Glutamatergic neuron (in vitro differentiated cells): ENCODE measurements at regions not wholly inside any gene's neighbourhood (a gene's known extent, or its start where the extent isn't known, plus 50 kb on each side); places are given as distances from the start of the nearest gene placed in this dataset.
"Not testable (repeated sequence)": the region's sequence is repeated elsewhere in the genome, so short reads cannot be mapped to it uniquely, and the experiment has no call there.

Source experiments
- DNase-seq: peaks from one replicate; pipeline ENCODE4 v3.0.0; 2022
- H3K27ac Mint-ChIP-seq: one replicate; pipeline ENCODE4 v1.8.0; 2020; ENCODE audit warnings: mild to moderate bottlenecking, mixed read lengths, inconsistent platforms; ENCODE audit not compliant: unreplicated experiment
- H3K27me3 Mint-ChIP-seq: one replicate; pipeline ENCODE4 v1.8.0; 2020; ENCODE audit warnings: mild to moderate bottlenecking, moderate library complexity, mixed read lengths, inconsistent platforms; ENCODE audit not compliant: unreplicated experiment
- H3K36me3 Mint-ChIP-seq: one replicate; pipeline ENCODE4 v1.8.0; 2020; ENCODE audit warnings: mild to moderate bottlenecking, mixed read lengths, inconsistent platforms; ENCODE audit not compliant: unreplicated experiment
- H3K4me1 Mint-ChIP-seq: one replicate; pipeline ENCODE4 v1.8.0; 2020; ENCODE audit warnings: mild to moderate bottlenecking, low read depth, mixed read lengths, inconsistent platforms; ENCODE audit not compliant: unreplicated experiment
- H3K4me3 Mint-ChIP-seq: one replicate; pipeline ENCODE4 v1.8.0; 2020; ENCODE audit warnings: mild to moderate bottlenecking, mixed read lengths, inconsistent platforms; ENCODE audit not compliant: unreplicated experiment
- H3K9me3 Mint-ChIP-seq: one replicate; pipeline ENCODE4 v1.8.0; 2020; ENCODE audit warnings: mild to moderate bottlenecking, moderate library complexity, mixed read lengths, inconsistent platforms; ENCODE audit not compliant: unreplicated experiment
- TF ChIP-seq, protein P1 (sequence below): fragments of 200-600 bp; sonication (generic); IDR thresholded peaks from one replicate; pipeline ENCODE4 v1.5.0; 2021; ENCODE audit not compliant: partially characterized antibody, unreplicated experiment

DNA sequence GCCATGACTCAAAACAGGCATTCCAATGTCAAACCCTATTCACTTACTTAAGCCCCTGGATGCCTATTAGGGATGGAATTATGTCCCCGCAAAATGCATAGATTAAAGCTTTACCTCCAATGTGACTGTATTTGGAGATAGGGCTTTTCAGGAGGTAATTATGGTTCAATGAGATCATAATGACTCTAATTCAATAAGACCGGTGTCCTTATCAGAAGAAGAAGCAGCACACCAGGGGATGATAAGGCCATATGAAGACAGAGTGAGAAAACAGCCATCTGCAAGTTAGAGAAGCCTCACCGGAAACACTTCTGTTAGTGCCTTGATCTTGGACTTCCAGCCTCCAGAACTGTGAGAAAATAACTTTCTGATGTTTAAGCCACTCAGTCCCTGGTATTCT lies 1131.8 kb upstream of the TMPRSS15 start:
- H3K27ac Mint-ChIP-seq: no peak overlapping the region
- no peaks in the 10 kb centered on the region for H3K36me3 Mint-ChIP-seq
- TF ChIP-seq, protein P1, sequence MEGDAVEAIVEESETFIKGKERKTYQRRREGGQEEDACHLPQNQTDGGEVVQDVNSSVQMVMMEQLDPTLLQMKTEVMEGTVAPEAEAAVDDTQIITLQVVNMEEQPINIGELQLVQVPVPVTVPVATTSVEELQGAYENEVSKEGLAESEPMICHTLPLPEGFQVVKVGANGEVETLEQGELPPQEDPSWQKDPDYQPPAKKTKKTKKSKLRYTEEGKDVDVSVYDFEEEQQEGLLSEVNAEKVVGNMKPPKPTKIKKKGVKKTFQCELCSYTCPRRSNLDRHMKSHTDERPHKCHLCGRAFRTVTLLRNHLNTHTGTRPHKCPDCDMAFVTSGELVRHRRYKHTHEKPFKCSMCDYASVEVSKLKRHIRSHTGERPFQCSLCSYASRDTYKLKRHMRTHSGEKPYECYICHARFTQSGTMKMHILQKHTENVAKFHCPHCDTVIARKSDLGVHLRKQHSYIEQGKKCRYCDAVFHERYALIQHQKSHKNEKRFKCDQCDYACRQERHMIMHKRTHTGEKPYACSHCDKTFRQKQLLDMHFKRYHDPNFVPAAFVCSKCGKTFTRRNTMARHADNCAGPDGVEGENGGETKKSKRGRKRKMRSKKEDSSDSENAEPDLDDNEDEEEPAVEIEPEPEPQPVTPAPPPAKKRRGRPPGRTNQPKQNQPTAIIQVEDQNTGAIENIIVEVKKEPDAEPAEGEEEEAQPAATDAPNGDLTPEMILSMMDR: no peak
- no peaks in the 10 kb centered on the region for H3K27me3 Mint-ChIP-seq
- DNase-seq: no peak
- H3K4me1 Mint-ChIP-seq: no peaks in the 10 kb centered on the region
- no peaks in the 10 kb centered on the region for H3K9me3 Mint-ChIP-seq
- no peak overlapping the region for H3K4me3 Mint-ChIP-seq

GRCh38 chr21:19537116-19537515 lies 1133.5 kb upstream of the TMPRSS15 start:
- Mint-ChIP-seq H3K4me3 (no peak overlapping the region), H3K27ac (no peak overlapping the region), H3K4me1 (no peaks in the 10 kb centered on the region), H3K9me3 (no peaks in the 10 kb centered on the region), H3K36me3 (no peaks in the 10 kb centered on the region), H3K27me3 (no peaks in the 10 kb centered on the region)
- DNase-seq: no peak
- TF ChIP-seq, protein P1: no peak

- Mint-ChIP-seq H3K4me1 (no peaks in the 10 kb centered on the region), H3K27ac (no peak overlapping the region), H3K27me3 (no peaks in the 10 kb centered on the region), H3K9me3 (peaks cover 5% of the 10 kb centered on the region), H3K4me3 (no peak overlapping the region), H3K36me3 (peaks cover 7% of the 10 kb centered on the region)
- DNase-seq: no peak
- TF ChIP-seq, protein P1: no peak
Measured at GRCh38 chr21:19540287-19540686, 1136.7 kb upstream of the TMPRSS15 start.

DNA sequence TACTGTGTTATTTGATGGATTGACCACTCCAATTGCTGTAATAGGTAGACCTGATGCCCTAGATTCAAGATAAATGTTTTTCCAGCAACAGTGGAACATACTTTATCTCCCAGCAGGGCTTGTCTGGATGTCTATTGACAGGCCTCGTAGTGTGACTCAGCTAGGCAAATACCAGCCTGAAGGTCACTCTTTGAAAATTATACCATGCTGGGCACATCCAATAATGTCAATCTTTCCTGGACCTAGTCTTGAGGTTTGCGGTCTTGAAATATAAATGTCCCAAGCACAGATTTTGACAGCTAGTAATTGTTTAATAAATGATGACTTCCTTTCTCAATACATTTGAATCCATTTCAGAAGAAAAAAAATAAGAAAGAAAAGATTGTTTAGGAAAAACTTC lies 1138.0 kb upstream of the TMPRSS15 start:
- Mint-ChIP-seq H3K36me3 (peaks cover 11% of the 10 kb centered on the region), H3K9me3 (peaks cover 5% of the 10 kb centered on the region)

GRCh38 chr21:19544493-19544892 lies 1140.9 kb upstream of the TMPRSS15 start:
- not testable (repeated sequence) for H3K27me3 Mint-ChIP-seq, H3K4me3 Mint-ChIP-seq, DNase-seq, H3K9me3 Mint-ChIP-seq, H3K4me1 Mint-ChIP-seq, H3K27ac Mint-ChIP-seq
- H3K36me3 Mint-ChIP-seq: peaks cover 18% of the 10 kb centered on the region

More for the DNA sequence above, 1138.0 kb upstream of the TMPRSS15 start:
- H3K27me3 Mint-ChIP-seq: no peaks in the 10 kb centered on the region
- TF ChIP-seq, protein P1: no peak
- DNase-seq: no peak
- no peak overlapping the region for H3K27ac Mint-ChIP-seq
- no peaks in the 10 kb centered on the region for H3K4me1 Mint-ChIP-seq
- H3K4me3 Mint-ChIP-seq: no peak overlapping the region
